ENCODE measurements at regions not wholly inside any gene's neighbourhood (a gene's known extent, or its start where the extent isn't known, plus 50 kb on each side); places are given as distances from the start of the nearest gene placed in this dataset.

GRCh38 chr9:79990536-79990935, 418.8 kb downstream of the TLE4 start:
- DNase-seq (ENCODE audit: low spot score) = no peak

- no peak for DNase-seq (ENCODE audit: low spot score)
These were observed 417.3 kb downstream of the TLE4 start for GRCh38 chr9:79989079-79989478.

GRCh38 chr9:79988126-79988525, 416.4 kb downstream of the TLE4 start:
- DNase-seq (ENCODE audit: low spot score) = no peak

GRCh38 chr9:79986437-79986836, 414.7 kb downstream of the TLE4 start:
- no peak for DNase-seq (ENCODE audit: low spot score)

GRCh38 chr9:79985772-79986171, 414.0 kb downstream of the TLE4 start:
- no peak for DNase-seq (ENCODE audit: low spot score)

GRCh38 chr9:79985264-79985663, 413.5 kb downstream of the TLE4 start:
- no peak for DNase-seq (ENCODE audit: low spot score)

GRCh38 chr9:79984429-79985067, 412.8 kb downstream of the TLE4 start:
- no peak for DNase-seq (ENCODE audit: low spot score)

GRCh38 chr9:79980432-79980831, 408.7 kb downstream of the TLE4 start:
- no peak for DNase-seq (ENCODE audit: low spot score)

- DNase-seq (ENCODE audit: low spot score) = no peak
These were observed 405.9 kb downstream of the TLE4 start for GRCh38 chr9:79977510-79978197.

GRCh38 chr9:79977074-79977435, 405.3 kb downstream of the TLE4 start:
- DNase-seq (ENCODE audit: low spot score) = no peak

- DNase-seq (ENCODE audit: low spot score) = no peak
These were observed 404.7 kb downstream of the TLE4 start for GRCh38 chr9:79976257-79977073.

- DNase-seq (ENCODE audit: low spot score) = no peak
These were observed 404.0 kb downstream of the TLE4 start for GRCh38 chr9:79975621-79976256.

- no peak for DNase-seq (ENCODE audit: low spot score)
These were observed 403.1 kb downstream of the TLE4 start for GRCh38 chr9:79974806-79975422.

GRCh38 chr9:79973627-79974026, 401.9 kb downstream of the TLE4 start:
- no peak for DNase-seq (ENCODE audit: low spot score)

- no peak for DNase-seq (ENCODE audit: low spot score)
These were observed 398.3 kb downstream of the TLE4 start for GRCh38 chr9:79970146-79970425.

- DNase-seq (ENCODE audit: low spot score) = no peak
These were observed 397.8 kb downstream of the TLE4 start for GRCh38 chr9:79969393-79970145.

GRCh38 chr9:79968533-79968932, 396.8 kb downstream of the TLE4 start:
- no peak for DNase-seq (ENCODE audit: low spot score)

- no peak for DNase-seq (ENCODE audit: low spot score)
These were observed 391.1 kb downstream of the TLE4 start for GRCh38 chr9:79962836-79963235.

GRCh38 chr9:79962150-79962549, 390.4 kb downstream of the TLE4 start:
- no peak for DNase-seq (ENCODE audit: low spot score)

- DNase-seq (ENCODE audit: low spot score) = peak; percentile 6
These were observed 383.5 kb downstream of the TLE4 start for GRCh38 chr9:79955300-79955699.

GRCh38 chr9:79953908-79954307, 382.1 kb downstream of the TLE4 start:
- no peak for DNase-seq (ENCODE audit: low spot score)

GRCh38 chr9:79952401-79952800, 380.6 kb downstream of the TLE4 start:
- DNase-seq (ENCODE audit: low spot score) = no peak

All from CD4-positive, alpha-beta T cell treated with Interleukin-15 for 4 hours (primary cell).